ENCODE measurements at regions not wholly inside any gene's neighbourhood (a gene's known extent, or its start where the extent isn't known, plus 50 kb on each side); places are given as distances from the start of the nearest gene placed in this dataset.

DNA sequence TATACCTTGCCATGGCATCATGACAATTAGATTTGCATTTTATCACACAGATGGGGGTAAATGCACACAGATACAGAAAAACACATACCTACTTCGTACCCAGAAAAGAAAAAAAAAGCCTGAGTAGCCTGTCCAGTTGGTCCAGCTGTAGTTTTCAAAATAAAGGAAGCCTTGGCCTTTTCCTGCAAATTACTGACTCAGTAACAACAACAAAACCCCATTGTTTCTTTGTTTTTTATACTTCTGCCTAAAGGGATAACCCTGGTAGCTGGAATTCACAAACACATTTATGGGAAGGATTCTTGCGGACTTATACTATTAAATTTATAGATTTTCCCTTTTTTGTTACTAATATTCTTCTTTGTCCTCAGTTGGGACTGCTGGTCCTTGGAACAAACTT is 156.4 kb upstream of the PCDH10 start:
- Histone ChIP-seq H3K27ac (ENCODE audit: low read depth, low read length) (no peak overlapping the region), H3K36me3 (ENCODE audit: control insufficient read depth in 1 of 2, insufficient read depth in 2 of 2, low read length in 2 of 2) (no peaks in the 10 kb centered on the region), H3K4me1 (ENCODE audit: control insufficient read depth in 1 of 2, insufficient read depth in 2 of 2, low read length in 2 of 2) (no peaks in the 10 kb centered on the region), H3K9me3 (ENCODE audit: control insufficient read depth in 1 of 2, low read length in 2 of 2) (peaks cover 2 to 10% of the 10 kb centered on the region in 2 donors), H3K4me3 (ENCODE audit: low read depth in 1 of 2, low read length in 2 of 2) (no peak overlapping the region), H3K9ac (ENCODE audit: low read depth in 1 of 2, low read length in 2 of 2) (no peak overlapping the region), H3K27me3 (ENCODE audit: control insufficient read depth in 1 of 2, insufficient read depth in 2 of 2, low read length in 2 of 2) (no peaks in the 10 kb centered on the region)

GRCh38 chr4:132998585-132999230 is 150.4 kb upstream of the PCDH10 start:
- H3K4me1 ChIP-seq (ENCODE audit: control insufficient read depth in 1 of 2, insufficient read depth in 2 of 2, low read length in 2 of 2): no peaks in the 10 kb centered on the region
- peaks cover 0 to 6% of the 10 kb centered on the region in 2 donors for H3K9me3 ChIP-seq (ENCODE audit: control insufficient read depth in 1 of 2, low read length in 2 of 2)
- H3K4me3 ChIP-seq (ENCODE audit: low read depth in 1 of 2, low read length in 2 of 2): no peak overlapping the region
- no peak overlapping the region for H3K27ac ChIP-seq (ENCODE audit: low read depth, low read length)
- no peaks in the 10 kb centered on the region for H3K36me3 ChIP-seq (ENCODE audit: control insufficient read depth in 1 of 2, insufficient read depth in 2 of 2, low read length in 2 of 2)
- H3K27me3 ChIP-seq (ENCODE audit: control insufficient read depth in 1 of 2, insufficient read depth in 2 of 2, low read length in 2 of 2): no peaks in the 10 kb centered on the region
- H3K9ac ChIP-seq (ENCODE audit: low read depth in 1 of 2, low read length in 2 of 2): no peak overlapping the region

DNA sequence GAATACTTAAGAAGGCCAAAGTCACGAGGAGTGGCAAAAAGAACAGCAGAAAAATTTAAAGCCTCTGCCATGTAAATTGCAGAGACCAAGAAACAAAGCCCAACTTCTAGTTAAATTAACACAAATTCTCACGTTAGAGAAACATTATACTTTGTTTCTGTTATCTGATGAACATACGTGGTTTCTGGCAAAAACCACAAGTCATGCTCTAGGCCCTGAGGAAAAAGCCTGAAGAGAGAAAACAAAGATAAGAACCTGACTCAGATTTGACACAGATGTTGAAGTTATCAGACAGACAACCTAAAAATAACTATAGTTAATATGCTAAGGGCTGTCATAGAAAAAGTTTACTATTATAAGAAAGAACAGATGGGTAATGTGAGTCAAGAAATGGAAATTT is 149.1 kb upstream of the PCDH10 start:
- Histone ChIP-seq H3K9me3 (ENCODE audit: control insufficient read depth in 1 of 2, low read length in 2 of 2) (no peaks in the 10 kb centered on the region), H3K36me3 (ENCODE audit: control insufficient read depth in 1 of 2, insufficient read depth in 2 of 2, low read length in 2 of 2) (no peaks in the 10 kb centered on the region), H3K4me1 (ENCODE audit: control insufficient read depth in 1 of 2, insufficient read depth in 2 of 2, low read length in 2 of 2) (no peaks in the 10 kb centered on the region), H3K9ac (ENCODE audit: low read depth in 1 of 2, low read length in 2 of 2) (no peak overlapping the region), H3K4me3 (ENCODE audit: low read depth in 1 of 2, low read length in 2 of 2) (no peak overlapping the region), H3K27ac (ENCODE audit: low read depth, low read length) (no peak overlapping the region), H3K27me3 (ENCODE audit: control insufficient read depth in 1 of 2, insufficient read depth in 2 of 2, low read length in 2 of 2) (no peaks in the 10 kb centered on the region)

GRCh38 chr4:133003169-133003568 is 145.9 kb upstream of the PCDH10 start:
- Histone ChIP-seq H3K9ac (ENCODE audit: low read depth in 1 of 2, low read length in 2 of 2) (no peak overlapping the region), H3K4me1 (ENCODE audit: control insufficient read depth in 1 of 2, insufficient read depth in 2 of 2, low read length in 2 of 2) (no peaks in the 10 kb centered on the region), H3K27ac (ENCODE audit: low read depth, low read length) (no peak overlapping the region), H3K4me3 (ENCODE audit: low read depth in 1 of 2, low read length in 2 of 2) (no peak overlapping the region), H3K9me3 (ENCODE audit: control insufficient read depth in 1 of 2, low read length in 2 of 2) (no peaks in the 10 kb centered on the region), H3K27me3 (ENCODE audit: control insufficient read depth in 1 of 2, insufficient read depth in 2 of 2, low read length in 2 of 2) (no peaks in the 10 kb centered on the region), H3K36me3 (ENCODE audit: control insufficient read depth in 1 of 2, insufficient read depth in 2 of 2, low read length in 2 of 2) (no peaks in the 10 kb centered on the region)

GRCh38 chr4:133014473-133015135 is 134.5 kb upstream of the PCDH10 start:
- Histone ChIP-seq H3K9ac (ENCODE audit: low read depth in 1 of 2, low read length in 2 of 2) (no peak overlapping the region), H3K4me1 (ENCODE audit: control insufficient read depth in 1 of 2, insufficient read depth in 2 of 2, low read length in 2 of 2) (no peaks in the 10 kb centered on the region), H3K36me3 (ENCODE audit: control insufficient read depth in 1 of 2, insufficient read depth in 2 of 2, low read length in 2 of 2) (no peaks in the 10 kb centered on the region), H3K27ac (ENCODE audit: low read depth, low read length) (no peak overlapping the region), H3K27me3 (ENCODE audit: control insufficient read depth in 1 of 2, insufficient read depth in 2 of 2, low read length in 2 of 2) (no peaks in the 10 kb centered on the region), H3K4me3 (ENCODE audit: low read depth in 1 of 2, low read length in 2 of 2) (no peak overlapping the region), H3K9me3 (ENCODE audit: control insufficient read depth in 1 of 2, low read length in 2 of 2) (no peaks in the 10 kb centered on the region)

DNA sequence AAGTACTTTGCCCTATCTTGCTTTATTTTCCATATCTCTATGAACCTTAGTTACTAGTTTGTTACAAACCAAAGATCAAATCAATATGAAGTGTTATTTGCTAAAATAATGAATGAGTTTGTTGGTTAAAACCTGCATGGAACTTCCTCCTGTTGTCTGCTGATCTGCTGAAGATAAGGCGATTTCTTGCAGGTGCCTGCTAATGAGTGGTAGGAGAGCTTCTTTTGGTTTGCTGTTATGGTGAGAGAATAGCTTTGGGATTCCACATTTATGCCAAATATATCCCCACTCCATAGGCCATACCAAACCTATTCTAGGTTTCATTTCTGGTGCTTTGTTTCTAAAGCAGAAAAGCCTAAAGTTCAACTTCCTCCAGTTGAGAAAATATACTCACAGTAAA is 103.8 kb upstream of the PCDH10 start:
- no peaks in the 10 kb centered on the region for H3K27me3 ChIP-seq (ENCODE audit: control insufficient read depth in 1 of 2, insufficient read depth in 2 of 2, low read length in 2 of 2)
- no peak overlapping the region for H3K4me3 ChIP-seq (ENCODE audit: low read depth in 1 of 2, low read length in 2 of 2)
- no peaks in the 10 kb centered on the region for H3K4me1 ChIP-seq (ENCODE audit: control insufficient read depth in 1 of 2, insufficient read depth in 2 of 2, low read length in 2 of 2)
- H3K27ac ChIP-seq (ENCODE audit: low read depth, low read length): no peak overlapping the region
- no peaks in the 10 kb centered on the region for H3K36me3 ChIP-seq (ENCODE audit: control insufficient read depth in 1 of 2, insufficient read depth in 2 of 2, low read length in 2 of 2)
- no peak overlapping the region for H3K9ac ChIP-seq (ENCODE audit: low read depth in 1 of 2, low read length in 2 of 2)
- H3K9me3 ChIP-seq (ENCODE audit: control insufficient read depth in 1 of 2, low read length in 2 of 2): peaks cover 4 to 12% of the 10 kb centered on the region in 2 donors

DNA sequence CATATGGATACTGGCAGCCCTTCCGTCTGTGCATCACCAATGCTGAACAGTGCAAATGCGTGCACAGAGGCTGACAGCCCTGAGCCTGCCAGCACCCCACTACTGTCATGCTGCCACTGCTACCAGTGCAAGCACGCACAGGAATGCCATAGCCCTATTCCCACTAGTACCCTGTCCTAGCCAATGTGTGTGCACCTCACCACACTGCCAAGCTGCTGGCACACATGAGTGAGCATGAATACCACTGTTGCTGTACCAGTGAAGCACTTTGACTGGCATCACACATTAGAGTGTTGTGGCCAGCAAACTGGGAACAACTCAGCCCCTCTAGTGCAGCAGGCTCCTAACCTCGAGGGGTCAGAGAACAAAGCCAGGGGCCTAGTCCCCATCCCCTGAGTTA is 102.9 kb upstream of the PCDH10 start:
- H3K27ac ChIP-seq (ENCODE audit: low read depth, low read length): no peak overlapping the region
- peaks cover 4 to 12% of the 10 kb centered on the region in 2 donors for H3K9me3 ChIP-seq (ENCODE audit: control insufficient read depth in 1 of 2, low read length in 2 of 2)
- no peak overlapping the region for H3K9ac ChIP-seq (ENCODE audit: low read depth in 1 of 2, low read length in 2 of 2)
- H3K27me3 ChIP-seq (ENCODE audit: control insufficient read depth in 1 of 2, insufficient read depth in 2 of 2, low read length in 2 of 2): no peaks in the 10 kb centered on the region
- H3K4me1 ChIP-seq (ENCODE audit: control insufficient read depth in 1 of 2, insufficient read depth in 2 of 2, low read length in 2 of 2): no peaks in the 10 kb centered on the region
- no peak overlapping the region for H3K4me3 ChIP-seq (ENCODE audit: low read depth in 1 of 2, low read length in 2 of 2)
- no peaks in the 10 kb centered on the region for H3K36me3 ChIP-seq (ENCODE audit: control insufficient read depth in 1 of 2, insufficient read depth in 2 of 2, low read length in 2 of 2)

GRCh38 chr4:133058701-133059100 is 90.4 kb upstream of the PCDH10 start:
- Histone ChIP-seq H3K9ac (ENCODE audit: low read depth in 1 of 2, low read length in 2 of 2) (no peak overlapping the region), H3K27me3 (ENCODE audit: control insufficient read depth in 1 of 2, insufficient read depth in 2 of 2, low read length in 2 of 2) (no peaks in the 10 kb centered on the region), H3K4me3 (ENCODE audit: low read depth in 1 of 2, low read length in 2 of 2) (no peak overlapping the region), H3K9me3 (ENCODE audit: control insufficient read depth in 1 of 2, low read length in 2 of 2) (no peaks in the 10 kb centered on the region), H3K27ac (ENCODE audit: low read depth, low read length) (no peak overlapping the region), H3K4me1 (ENCODE audit: control insufficient read depth in 1 of 2, insufficient read depth in 2 of 2, low read length in 2 of 2) (no peaks in the 10 kb centered on the region), H3K36me3 (ENCODE audit: control insufficient read depth in 1 of 2, insufficient read depth in 2 of 2, low read length in 2 of 2) (no peaks in the 10 kb centered on the region)

DNA sequence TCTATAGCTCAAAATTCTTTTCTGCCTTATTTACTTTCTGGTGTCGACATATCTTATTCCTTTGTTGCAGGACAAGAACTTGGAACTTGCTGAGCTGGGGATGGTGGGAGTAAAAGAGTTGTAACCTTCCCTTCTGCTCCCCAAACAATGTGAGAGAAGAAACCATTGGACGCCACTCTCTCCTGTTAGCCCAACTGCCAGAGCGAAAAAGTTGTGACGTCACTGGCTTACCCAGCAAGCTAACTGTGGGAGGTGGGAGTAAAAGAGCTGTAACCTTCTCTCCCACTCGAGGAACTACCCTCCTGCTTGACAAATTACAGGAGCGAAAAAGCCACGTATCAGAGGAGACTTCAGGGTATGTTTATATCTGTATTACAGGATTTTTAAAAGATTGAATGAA is 90.0 kb upstream of the PCDH10 start:
- Histone ChIP-seq H3K9ac (ENCODE audit: low read depth in 1 of 2, low read length in 2 of 2) (no peak overlapping the region), H3K4me3 (ENCODE audit: low read depth in 1 of 2, low read length in 2 of 2) (no peak overlapping the region), H3K9me3 (ENCODE audit: control insufficient read depth in 1 of 2, low read length in 2 of 2) (no peaks in the 10 kb centered on the region), H3K27ac (ENCODE audit: low read depth, low read length) (no peak overlapping the region), H3K4me1 (ENCODE audit: control insufficient read depth in 1 of 2, insufficient read depth in 2 of 2, low read length in 2 of 2) (no peaks in the 10 kb centered on the region), H3K27me3 (ENCODE audit: control insufficient read depth in 1 of 2, insufficient read depth in 2 of 2, low read length in 2 of 2) (no peaks in the 10 kb centered on the region), H3K36me3 (ENCODE audit: control insufficient read depth in 1 of 2, insufficient read depth in 2 of 2, low read length in 2 of 2) (no peaks in the 10 kb centered on the region)

GRCh38 chr4:133062851-133063250 is 86.2 kb upstream of the PCDH10 start:
- peaks cover 0 to 5% of the 10 kb centered on the region in 2 donors for H3K9me3 ChIP-seq (ENCODE audit: control insufficient read depth in 1 of 2, low read length in 2 of 2)
- no peak overlapping the region for H3K27ac ChIP-seq (ENCODE audit: low read depth, low read length)
- H3K4me1 ChIP-seq (ENCODE audit: control insufficient read depth in 1 of 2, insufficient read depth in 2 of 2, low read length in 2 of 2): no peaks in the 10 kb centered on the region
- no peak overlapping the region for H3K9ac ChIP-seq (ENCODE audit: low read depth in 1 of 2, low read length in 2 of 2)
- H3K36me3 ChIP-seq (ENCODE audit: control insufficient read depth in 1 of 2, insufficient read depth in 2 of 2, low read length in 2 of 2): no peaks in the 10 kb centered on the region
- H3K27me3 ChIP-seq (ENCODE audit: control insufficient read depth in 1 of 2, insufficient read depth in 2 of 2, low read length in 2 of 2): no peaks in the 10 kb centered on the region
- H3K4me3 ChIP-seq (ENCODE audit: low read depth in 1 of 2, low read length in 2 of 2): no peak overlapping the region

All from duodenal mucosa (tissue), 2 donors.